H9 (cell line): ENCODE measurements at regions not wholly inside any gene's neighbourhood (a gene's known extent, or its start where the extent isn't known, plus 50 kb on each side); places are given as distances from the start of the nearest gene placed in this dataset.

Source experiments
- DNase-seq: peaks from one replicate; pipeline ENCODE4 v3.0.0-alpha.2; 2017
- H2AFZ ChIP-seq: one replicate; pipeline ENCODE4 v1.6.1; 2013; ENCODE audit warnings: mild to moderate bottlenecking, low read length, control low read depth, moderate library complexity
- H2AK5ac ChIP-seq: 2 replicates; pipeline ENCODE4 v1.6.1; 2013; ENCODE audit warnings: low read length, control low read depth, mixed read lengths; ENCODE audit not compliant: insufficient read length
- H2BK120ac ChIP-seq: one replicate; pipeline ENCODE4 v1.6.1; 2013; ENCODE audit warnings: low read depth, mild to moderate bottlenecking, low read length, control low read depth, inconsistent platforms; ENCODE audit not compliant: poor library complexity, severe bottlenecking
- H2BK12ac ChIP-seq: 2 replicates; pipeline ENCODE4 v1.6.1; 2013; ENCODE audit warnings: low read length, control low read depth, mixed read lengths, low read depth; ENCODE audit not compliant: insufficient read length
- H2BK15ac ChIP-seq: 2 replicates; pipeline ENCODE4 v1.6.1; 2013; ENCODE audit warnings: low read depth, low read length, control low read depth
- H2BK20ac ChIP-seq: one replicate; pipeline ENCODE4 v1.6.1; 2013; ENCODE audit warnings: low read depth, mild to moderate bottlenecking, low read length, control low read depth, inconsistent platforms; ENCODE audit not compliant: poor library complexity, severe bottlenecking
- H2BK5ac ChIP-seq: 2 replicates; pipeline ENCODE4 v1.6.1; 2013; ENCODE audit warnings: low read length, control low read depth, mixed read lengths; ENCODE audit not compliant: insufficient read length
- H3K14ac ChIP-seq: 2 replicates; pipeline ENCODE4 v1.6.1; 2013; ENCODE audit warnings: low read length, control low read depth; ENCODE audit not compliant: insufficient read depth
- H3K18ac ChIP-seq: 2 replicates; pipeline ENCODE4 v1.6.1; 2013; ENCODE audit warnings: low read depth, mild to moderate bottlenecking, mixed read lengths, low read length, control low read depth; ENCODE audit not compliant: insufficient read length
- H3K23ac ChIP-seq: 2 replicates; pipeline ENCODE4 v1.6.1; 2013; ENCODE audit warnings: low read length, control low read depth, mixed read lengths, low read depth; ENCODE audit not compliant: insufficient read length
- H3K23me2 ChIP-seq: 2 replicates; pipeline ENCODE4 v1.6.1; 2013; ENCODE audit warnings: low read depth, mild to moderate bottlenecking, mixed read lengths, low read length, control low read depth; ENCODE audit not compliant: insufficient read length, poor library complexity, severe bottlenecking
- H3K27ac ChIP-seq: 2 replicates; pipeline ENCODE4 v1.5.1; 2013; ENCODE audit warnings: low read length, control low read depth, mixed read lengths, low read depth; ENCODE audit not compliant: insufficient read length
- H3K27me3 ChIP-seq: 2 replicates; pipeline ENCODE4 v1.6.1; 2013; ENCODE audit warnings: low read length, control low read depth, inconsistent platforms; ENCODE audit not compliant: insufficient read depth
- H3K4ac ChIP-seq: 2 replicates; pipeline ENCODE4 v1.6.1; 2013; ENCODE audit warnings: low read depth, mild to moderate bottlenecking, control low read depth, inconsistent platforms, low read length, moderate library complexity
- H3K4me1 ChIP-seq: 2 replicates; pipeline ENCODE4 v1.6.1; 2013; ENCODE audit warnings: low read length, control low read depth, inconsistent platforms; ENCODE audit not compliant: insufficient read depth
- H3K4me2 ChIP-seq: 2 replicates; pipeline ENCODE4 v1.6.1; 2013; ENCODE audit warnings: low read length, control low read depth, mixed read lengths; ENCODE audit not compliant: insufficient read length, insufficient read depth
- H3K56ac ChIP-seq: 2 replicates; pipeline ENCODE4 v1.6.1; 2013; ENCODE audit warnings: low read depth, mild to moderate bottlenecking, mixed read lengths, low read length, control low read depth; ENCODE audit not compliant: insufficient read length
- H3K79me1 ChIP-seq: 2 replicates; pipeline ENCODE4 v1.6.1; 2013; ENCODE audit warnings: low read depth, mild to moderate bottlenecking, moderate library complexity, low read length, control low read depth, inconsistent platforms; ENCODE audit not compliant: insufficient read depth, poor library complexity, severe bottlenecking
- H3K79me2 ChIP-seq: 2 replicates; pipeline ENCODE4 v1.6.1; 2013; ENCODE audit warnings: low read length, control low read depth, inconsistent platforms; ENCODE audit not compliant: insufficient read depth
- H3K9ac ChIP-seq: 2 replicates; pipeline ENCODE4 v1.6.1; 2013; ENCODE audit warnings: low read length, control low read depth, mixed read lengths; ENCODE audit not compliant: insufficient read length; ENCODE audit errors: extremely low read depth
- H3K9me3 ChIP-seq: one replicate; pipeline ENCODE4 v1.6.1; 2013; ENCODE audit warnings: low read depth, low read length, inconsistent platforms; ENCODE audit not compliant: control insufficient read depth
- H3T11ph ChIP-seq: one replicate; pipeline ENCODE4 v1.6.1; 2013; ENCODE audit warnings: mild to moderate bottlenecking, low read length, control low read depth, inconsistent platforms
- H4K20me1 ChIP-seq: one replicate; pipeline ENCODE4 v1.6.1; 2013; ENCODE audit not compliant: control insufficient read depth, insufficient read length, insufficient read depth
- H4K5ac ChIP-seq: 2 replicates; pipeline ENCODE4 v1.6.1; 2013; ENCODE audit warnings: low read depth, mild to moderate bottlenecking, mixed read lengths, low read length, control low read depth; ENCODE audit not compliant: insufficient read length
- H4K8ac ChIP-seq: replicated peaks from 2 replicates; pipeline ENCODE4 v1.6.1; 2013; ENCODE audit warnings: low read length, control low read depth, mixed read lengths, low read depth; ENCODE audit not compliant: insufficient read length
- H4K91ac ChIP-seq: 2 replicates; pipeline ENCODE4 v1.6.1; 2013; ENCODE audit warnings: low read depth, mild to moderate bottlenecking, moderate library complexity, mixed read lengths, low read length, control low read depth; ENCODE audit not compliant: insufficient read length
- H3K27ac Mint-ChIP-seq, 3 experiments: 2 replicates in 2 of 3; 3 replicates in 1 of 3; pipeline ENCODE4 v1.8.0; 2020 to 2021; ENCODE audit warnings: mixed read lengths in 3 of 3, mild to moderate bottlenecking in 1 of 3, moderate library complexity in 1 of 3
- H3K27me3 Mint-ChIP-seq: 2 replicates; pipeline ENCODE4 v1.8.0; 2021; ENCODE audit warnings: low read depth, mild to moderate bottlenecking, moderate library complexity, mixed read lengths
- H3K36me3 Mint-ChIP-seq, 3 experiments: 2 replicates in 2 of 3; 3 replicates in 1 of 3; pipeline ENCODE4 v1.8.0; 2020 to 2021; ENCODE audit warnings: low read depth in 3 of 3, mixed read lengths in 3 of 3; ENCODE audit not compliant: insufficient read depth in 1 of 3
- H3K4me1 Mint-ChIP-seq, 2 experiments: 2 replicates each; pipeline ENCODE4 v1.8.0; 2020; ENCODE audit warnings: mixed read lengths in 2 of 2
- H3K4me3 Mint-ChIP-seq, 2 experiments: 2 replicates in 1 of 2; 3 replicates in 1 of 2; pipeline ENCODE4 v1.8.0; 2020 to 2021; ENCODE audit warnings: mild to moderate bottlenecking in 2 of 2, mixed read lengths in 2 of 2, moderate library complexity in 1 of 2
- H3K9me3 Mint-ChIP-seq, 2 experiments: 2 replicates in 1 of 2; 3 replicates in 1 of 2; pipeline ENCODE4 v1.8.0; 2020; ENCODE audit warnings: mild to moderate bottlenecking in 2 of 2, mixed read lengths in 2 of 2, moderate library complexity in 1 of 2
- WGBS: extraction: QIAGEN DNeasy Blood & Tissue Kit; methylation state at CpG from one replicate; pipeline ENCODE4 v1.1.7; 2013; ENCODE audit warnings: missing lambda C conversion rate, low lambda C conversion rate, mixed read lengths; ENCODE audit not compliant: insufficient read length; ENCODE audit errors: extremely low coverage; 5-methylcytosine and 5-hydroxymethylcytosine counted together
- TF ChIP-seq, protein P1 (sequence below): fragments of 200-600 bp; sonication (generic); conservative IDR thresholded peaks from 3 replicates; pipeline ENCODE4 v1.8.0; 2021; ENCODE audit warnings: antibody characterized with exemption, mild to moderate bottlenecking

DNA sequence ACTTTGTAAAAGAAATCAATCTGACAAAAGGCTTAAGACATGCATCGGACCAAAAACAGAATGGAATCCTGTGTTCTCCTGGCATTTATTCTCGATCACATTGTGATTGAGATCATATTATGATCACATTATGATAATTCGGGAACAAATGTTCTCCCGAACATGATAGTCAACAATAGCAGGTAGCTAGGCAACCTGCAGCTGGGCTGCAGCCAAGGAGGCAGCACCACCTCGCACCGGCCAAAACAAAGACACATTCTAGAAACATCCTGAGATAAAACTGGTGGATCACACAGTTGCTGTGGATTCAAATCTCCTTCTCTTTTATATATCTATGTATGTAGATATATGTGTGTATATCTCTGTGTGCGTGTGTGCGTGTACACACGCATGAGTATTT, 480.6 kb upstream of the CYLC2 start:
- no peak overlapping the region for H2BK15ac ChIP-seq
- no peak overlapping the region for H2AFZ ChIP-seq
- no peaks in the 10 kb centered on the region for H3K27me3 Mint-ChIP-seq
- no peak overlapping the region for H3K9ac ChIP-seq
- H3K79me1 ChIP-seq: no peaks in the 10 kb centered on the region
- no peak overlapping the region for H2AK5ac ChIP-seq
- WGBS: no CpG with 5 or more reads among the region's 9 CpGs
- no peaks in the 10 kb centered on the region for H3K23me2 ChIP-seq
- no peak overlapping the region for H3K4ac ChIP-seq
- no peak overlapping the region for H3K4me2 ChIP-seq
- no peaks in the 10 kb centered on the region for H3K79me2 ChIP-seq
- H3K9me3 Mint-ChIP-seq: no peaks in the 10 kb centered on the region
- H3K18ac ChIP-seq: no peak overlapping the region
- no peak overlapping the region for H2BK5ac ChIP-seq
- H3K4me1 ChIP-seq: no peaks in the 10 kb centered on the region
- no peak overlapping the region for H3K23ac ChIP-seq
- H3K4me3 Mint-ChIP-seq: no peak overlapping the region
- DNase-seq: no peak
- H4K8ac ChIP-seq: no peak overlapping the region
- no peaks in the 10 kb centered on the region for H3K36me3 Mint-ChIP-seq
- no peaks in the 10 kb centered on the region for H3K9me3 ChIP-seq
- no peak overlapping the region for H2BK12ac ChIP-seq
- no peak overlapping the region for H4K5ac ChIP-seq
- no peak overlapping the region for H2BK120ac ChIP-seq
- H3K27ac ChIP-seq: no peak overlapping the region
- H3K27me3 ChIP-seq: no peaks in the 10 kb centered on the region
- H3K56ac ChIP-seq: no peak overlapping the region
- no peak overlapping the region for H4K91ac ChIP-seq
- H2BK20ac ChIP-seq: no peak overlapping the region
- TF ChIP-seq, protein P1, sequence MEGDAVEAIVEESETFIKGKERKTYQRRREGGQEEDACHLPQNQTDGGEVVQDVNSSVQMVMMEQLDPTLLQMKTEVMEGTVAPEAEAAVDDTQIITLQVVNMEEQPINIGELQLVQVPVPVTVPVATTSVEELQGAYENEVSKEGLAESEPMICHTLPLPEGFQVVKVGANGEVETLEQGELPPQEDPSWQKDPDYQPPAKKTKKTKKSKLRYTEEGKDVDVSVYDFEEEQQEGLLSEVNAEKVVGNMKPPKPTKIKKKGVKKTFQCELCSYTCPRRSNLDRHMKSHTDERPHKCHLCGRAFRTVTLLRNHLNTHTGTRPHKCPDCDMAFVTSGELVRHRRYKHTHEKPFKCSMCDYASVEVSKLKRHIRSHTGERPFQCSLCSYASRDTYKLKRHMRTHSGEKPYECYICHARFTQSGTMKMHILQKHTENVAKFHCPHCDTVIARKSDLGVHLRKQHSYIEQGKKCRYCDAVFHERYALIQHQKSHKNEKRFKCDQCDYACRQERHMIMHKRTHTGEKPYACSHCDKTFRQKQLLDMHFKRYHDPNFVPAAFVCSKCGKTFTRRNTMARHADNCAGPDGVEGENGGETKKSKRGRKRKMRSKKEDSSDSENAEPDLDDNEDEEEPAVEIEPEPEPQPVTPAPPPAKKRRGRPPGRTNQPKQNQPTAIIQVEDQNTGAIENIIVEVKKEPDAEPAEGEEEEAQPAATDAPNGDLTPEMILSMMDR: no peak
- no peaks in the 10 kb centered on the region for H4K20me1 ChIP-seq
- no peak overlapping the region for H3K14ac ChIP-seq
- no peak overlapping the region for H3K27ac Mint-ChIP-seq
- H3K4me1 Mint-ChIP-seq: 0 out of 4 replicates have a peak, but pooled peaks cover 0 to 2% of the 10 kb centered on the region in 2 experiments
- no peak overlapping the region for H3T11ph ChIP-seq
